AG10803 (cell line): ENCODE measurements at regions not wholly inside any gene's neighbourhood (a gene's known extent, or its start where the extent isn't known, plus 50 kb on each side); places are given as distances from the start of the nearest gene placed in this dataset.

Experiments used
- DNase-seq: peaks from one replicate; pipeline ENCODE4 v3.0.0; 2010; ENCODE audit warnings: low read depth
- H3K4me3 ChIP-seq: 2 replicates; pipeline ENCODE4 v1.5.1; 2011; ENCODE audit warnings: mild to moderate bottlenecking, low read length, control low read depth
- CTCF ChIP-seq: conservative IDR thresholded peaks from 2 replicates; pipeline ENCODE4 v1.5.1; 2011; ENCODE audit warnings: mild to moderate bottlenecking, low read length, control low read depth, inconsistent platforms

DNA sequence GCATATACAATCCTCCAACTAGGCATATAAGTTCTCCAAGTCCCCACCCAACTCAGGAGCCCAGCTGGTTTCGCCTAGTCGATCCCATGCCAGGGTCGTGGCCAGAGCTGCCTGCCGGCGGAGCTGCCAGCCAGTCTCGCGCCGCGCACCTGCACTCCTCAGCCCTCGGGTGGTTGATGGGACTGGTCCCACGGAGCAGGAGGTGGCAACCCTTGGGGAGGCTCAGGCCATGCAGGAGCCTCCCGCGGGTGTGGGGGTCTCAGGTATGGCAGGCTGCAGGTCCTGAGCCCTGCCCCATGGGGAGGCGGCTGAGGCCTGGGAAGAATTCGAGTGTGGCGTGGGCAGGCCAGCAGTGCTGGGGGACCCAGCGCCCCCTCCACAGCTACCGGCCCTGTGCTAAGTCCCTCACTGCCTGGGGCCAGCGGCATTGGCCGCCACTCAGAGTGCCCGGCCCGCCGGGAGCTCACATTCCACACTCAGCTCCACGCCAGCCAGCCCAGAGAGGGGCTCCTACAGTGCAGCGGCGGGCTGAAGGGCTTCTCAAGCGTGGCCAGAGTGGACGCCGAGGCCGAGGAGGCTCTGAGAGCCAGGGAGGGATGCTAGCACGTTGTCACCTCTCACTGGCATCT lies 1086.4 kb upstream of the PCDH10 start:
- no peak overlapping the region for H3K4me3 ChIP-seq
- no peak for DNase-seq
- TF ChIP-seq CTCF = no peak

- no peak overlapping the region for H3K4me3 ChIP-seq
- no peak for DNase-seq
- no peak for TF ChIP-seq CTCF
Observed at GRCh38 chr4:132063829-132064228, 1085.3 kb upstream of the PCDH10 start.

DNA sequence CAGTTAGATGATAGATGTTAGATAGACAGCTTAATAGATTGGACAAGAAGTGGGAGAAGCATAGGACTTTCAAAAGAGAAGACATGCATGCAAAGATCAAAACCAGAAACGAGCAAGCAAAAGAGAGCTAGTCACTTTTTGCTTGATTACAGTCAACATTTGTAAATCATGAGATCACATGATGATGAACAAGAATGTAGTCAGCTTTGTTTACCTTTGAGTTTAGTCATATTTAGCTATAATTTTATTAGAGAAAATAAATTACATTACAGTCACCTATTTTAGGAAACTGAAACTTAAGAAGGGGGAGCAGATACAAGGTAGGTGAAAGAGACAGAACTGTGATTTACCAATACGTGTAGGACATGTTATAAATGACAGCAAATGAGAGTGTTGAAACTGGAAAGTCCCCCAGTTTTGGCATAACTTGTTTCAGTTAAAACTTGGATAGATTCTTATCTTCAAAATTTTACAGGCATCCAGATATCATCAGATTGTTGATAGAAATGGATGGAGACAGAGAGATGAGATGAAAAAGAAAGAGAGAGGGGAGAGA lies 1083.1 kb upstream of the PCDH10 start:
- H3K4me3 ChIP-seq = no peak overlapping the region
- DNase-seq = no peak
- TF ChIP-seq CTCF = no peak

GRCh38 chr4:132071815-132072214 lies 1077.3 kb upstream of the PCDH10 start:
- no peak for DNase-seq
- no peak overlapping the region for H3K4me3 ChIP-seq
- no peak for TF ChIP-seq CTCF

- no peak for DNase-seq
- no peak for TF ChIP-seq CTCF
- no peak overlapping the region for H3K4me3 ChIP-seq
Observed at GRCh38 chr4:132076829-132077228, 1072.3 kb upstream of the PCDH10 start.

DNA sequence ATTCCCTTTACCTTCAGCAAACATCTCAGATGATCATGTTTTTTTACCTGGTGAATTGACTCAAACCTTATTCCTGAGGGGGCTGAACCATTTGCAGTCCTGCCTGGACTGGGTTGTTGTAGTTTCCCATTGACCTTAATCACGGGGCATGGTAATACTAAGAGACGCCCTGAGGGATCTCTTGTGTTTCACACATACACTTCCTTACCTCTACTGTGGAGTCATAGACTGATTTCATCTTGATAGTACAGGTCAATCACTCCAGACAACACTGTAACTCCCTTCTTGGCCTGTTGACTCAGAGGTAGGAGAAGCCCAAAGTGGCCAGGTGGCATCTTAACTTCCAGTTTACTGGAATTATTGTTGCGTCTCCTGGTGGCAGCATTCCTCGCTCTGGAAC lies 1064.0 kb upstream of the PCDH10 start:
- DNase-seq = no peak
- no peak overlapping the region for H3K4me3 ChIP-seq
- no peak for TF ChIP-seq CTCF

- DNase-seq = no peak
- TF ChIP-seq CTCF = no peak
Observed at GRCh38 chr4:132094017-132094416, 1055.1 kb upstream of the PCDH10 start.

More at GRCh38 chr4:132094017-132094416, 1055.1 kb upstream of the PCDH10 start:
- H3K4me3 ChIP-seq = no peak overlapping the region
